ENCODE measurements at regions not wholly inside any gene's neighbourhood (a gene's known extent, or its start where the extent isn't known, plus 50 kb on each side); places are given as distances from the start of the nearest gene placed in this dataset.

GRCh38 chr7:34530259-34530658 lies 127.8 kb upstream of the NPSR1 start:
- no peak for DNase-seq (ENCODE audit: low read depth in 2 of 2)
- no peak overlapping the region for H3K4me3 ChIP-seq (replicated peaks in 1 of 2; ENCODE audit: low read depth in 2 of 2, low read length in 2 of 2)
- TF ChIP-seq, protein P1, sequence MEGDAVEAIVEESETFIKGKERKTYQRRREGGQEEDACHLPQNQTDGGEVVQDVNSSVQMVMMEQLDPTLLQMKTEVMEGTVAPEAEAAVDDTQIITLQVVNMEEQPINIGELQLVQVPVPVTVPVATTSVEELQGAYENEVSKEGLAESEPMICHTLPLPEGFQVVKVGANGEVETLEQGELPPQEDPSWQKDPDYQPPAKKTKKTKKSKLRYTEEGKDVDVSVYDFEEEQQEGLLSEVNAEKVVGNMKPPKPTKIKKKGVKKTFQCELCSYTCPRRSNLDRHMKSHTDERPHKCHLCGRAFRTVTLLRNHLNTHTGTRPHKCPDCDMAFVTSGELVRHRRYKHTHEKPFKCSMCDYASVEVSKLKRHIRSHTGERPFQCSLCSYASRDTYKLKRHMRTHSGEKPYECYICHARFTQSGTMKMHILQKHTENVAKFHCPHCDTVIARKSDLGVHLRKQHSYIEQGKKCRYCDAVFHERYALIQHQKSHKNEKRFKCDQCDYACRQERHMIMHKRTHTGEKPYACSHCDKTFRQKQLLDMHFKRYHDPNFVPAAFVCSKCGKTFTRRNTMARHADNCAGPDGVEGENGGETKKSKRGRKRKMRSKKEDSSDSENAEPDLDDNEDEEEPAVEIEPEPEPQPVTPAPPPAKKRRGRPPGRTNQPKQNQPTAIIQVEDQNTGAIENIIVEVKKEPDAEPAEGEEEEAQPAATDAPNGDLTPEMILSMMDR (IDR thresholded peaks at IDR 0.05; ENCODE audit: low read depth, low read length): no peak

- TF ChIP-seq, protein P1 (IDR thresholded peaks at IDR 0.05; ENCODE audit: low read depth, low read length): no peak
- DNase-seq (ENCODE audit: low read depth in 2 of 2): no peak
- H3K4me3 ChIP-seq (replicated peaks in 1 of 2; ENCODE audit: low read depth in 2 of 2, low read length in 2 of 2): no peak overlapping the region
These were observed 119.0 kb upstream of the NPSR1 start for GRCh38 chr7:34539003-34539402.

- TF ChIP-seq, protein P1 (IDR thresholded peaks at IDR 0.05; ENCODE audit: low read depth, low read length): no peak
- H3K4me3 ChIP-seq (replicated peaks in 1 of 2; ENCODE audit: low read depth in 2 of 2, low read length in 2 of 2): no peak overlapping the region
- no peak for DNase-seq (ENCODE audit: low read depth in 2 of 2)
These were observed 113.4 kb upstream of the NPSR1 start for GRCh38 chr7:34544621-34545020.

- no peak for DNase-seq (ENCODE audit: low read depth in 2 of 2)
- TF ChIP-seq, protein P1 (IDR thresholded peaks at IDR 0.05; ENCODE audit: low read depth, low read length): no peak
- H3K4me3 ChIP-seq (replicated peaks in 1 of 2; ENCODE audit: low read depth in 2 of 2, low read length in 2 of 2): no peak overlapping the region
These were observed 107.0 kb upstream of the NPSR1 start for GRCh38 chr7:34550996-34551395.

DNA sequence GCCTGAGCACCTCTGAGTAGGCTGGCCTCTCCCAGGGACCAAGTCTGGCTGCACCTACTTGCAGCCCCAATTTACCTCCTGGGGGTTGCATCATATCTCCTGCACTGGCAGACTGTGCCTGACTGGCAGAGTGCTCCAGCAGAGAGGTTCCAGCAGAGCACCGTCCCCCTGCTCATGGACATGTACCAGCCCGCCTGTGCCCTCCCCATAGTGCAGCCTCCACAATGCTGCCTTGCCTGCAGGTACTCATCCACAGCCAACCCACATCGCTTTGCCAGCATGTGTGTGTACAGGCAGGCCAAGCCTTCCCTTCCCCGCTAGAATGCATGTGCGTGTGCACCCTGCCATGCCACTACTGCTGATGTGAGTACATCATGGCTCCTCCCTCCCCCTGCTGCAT lies 105.5 kb upstream of the NPSR1 start:
- DNase-seq (ENCODE audit: low read depth in 2 of 2): no peak
- TF ChIP-seq, protein P1 (IDR thresholded peaks at IDR 0.05; ENCODE audit: low read depth, low read length): no peak
- no peak overlapping the region for H3K4me3 ChIP-seq (replicated peaks in 1 of 2; ENCODE audit: low read depth in 2 of 2, low read length in 2 of 2)

- H3K4me3 ChIP-seq (replicated peaks in 1 of 2; ENCODE audit: low read depth in 2 of 2, low read length in 2 of 2): no peak overlapping the region
- TF ChIP-seq, protein P1 (IDR thresholded peaks at IDR 0.05; ENCODE audit: low read depth, low read length): no peak
- no peak for DNase-seq (ENCODE audit: low read depth in 2 of 2)
These were observed 100.0 kb upstream of the NPSR1 start for GRCh38 chr7:34558022-34558421.

DNA sequence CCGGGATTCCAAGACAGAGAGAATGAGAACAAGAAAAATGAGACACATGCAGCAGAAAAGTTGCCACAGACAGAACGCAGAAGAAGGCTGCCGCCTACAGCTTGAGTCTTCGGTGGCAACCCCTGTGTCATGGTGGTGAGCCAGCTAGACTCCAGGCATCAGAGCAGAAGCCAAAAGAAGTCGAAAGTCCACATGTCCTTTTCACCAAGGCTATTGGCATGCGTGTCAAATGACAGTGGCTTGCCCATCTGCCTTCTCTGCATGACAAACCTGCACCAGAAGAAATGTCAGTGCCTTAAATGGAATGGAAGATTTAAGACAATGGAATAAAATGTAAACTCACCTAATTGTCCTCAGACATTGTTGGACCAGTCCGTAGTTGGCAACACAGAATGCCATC lies 93.9 kb upstream of the NPSR1 start:
- TF ChIP-seq, protein P1 (IDR thresholded peaks at IDR 0.05; ENCODE audit: low read depth, low read length): no peak
- no peak overlapping the region for H3K4me3 ChIP-seq (replicated peaks in 1 of 2; ENCODE audit: low read depth in 2 of 2, low read length in 2 of 2)
- no peak for DNase-seq (ENCODE audit: low read depth in 2 of 2)

All from cardiac fibroblast (primary cell).